ENCODE measurements at regions not wholly inside any gene's neighbourhood (a gene's known extent, or its start where the extent isn't known, plus 50 kb on each side); places are given as distances from the start of the nearest gene placed in this dataset.
"Not testable (repeated sequence)": the region's sequence is repeated elsewhere in the genome, so short reads cannot be mapped to it uniquely, and the experiment has no call there.

DNA sequence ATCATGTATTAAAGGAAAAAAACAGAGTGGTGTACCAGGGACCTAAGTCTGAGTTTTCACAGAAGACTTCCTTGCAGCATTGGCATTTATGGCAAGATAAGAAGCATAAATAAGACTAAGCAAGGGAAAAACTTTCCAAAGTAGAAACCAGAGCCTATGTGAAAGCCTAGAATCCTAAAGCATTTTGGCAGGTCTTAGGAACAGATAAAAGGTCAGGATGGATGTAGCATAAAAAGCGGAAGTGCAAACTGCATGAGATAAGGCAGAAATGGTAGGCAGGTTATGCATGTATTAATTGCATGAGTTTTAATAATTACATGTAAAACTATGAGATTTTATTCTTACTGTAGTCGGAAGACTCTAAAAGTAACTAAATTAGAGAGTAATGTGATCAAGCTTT lies 596.5 kb downstream of the SUCLG1 start:
- DNase-seq, result no peak

GRCh38 chr2:83860320-83860719 lies 598.8 kb downstream of the SUCLG1 start:
- DNase-seq, result no peak

- DNase-seq, result no peak
Observed at GRCh38 chr2:83859553-83859952, 599.5 kb downstream of the SUCLG1 start.

GRCh38 chr2:83851066-83851465 lies 608.0 kb downstream of the SUCLG1 start:
- DNase-seq, result no peak

DNA sequence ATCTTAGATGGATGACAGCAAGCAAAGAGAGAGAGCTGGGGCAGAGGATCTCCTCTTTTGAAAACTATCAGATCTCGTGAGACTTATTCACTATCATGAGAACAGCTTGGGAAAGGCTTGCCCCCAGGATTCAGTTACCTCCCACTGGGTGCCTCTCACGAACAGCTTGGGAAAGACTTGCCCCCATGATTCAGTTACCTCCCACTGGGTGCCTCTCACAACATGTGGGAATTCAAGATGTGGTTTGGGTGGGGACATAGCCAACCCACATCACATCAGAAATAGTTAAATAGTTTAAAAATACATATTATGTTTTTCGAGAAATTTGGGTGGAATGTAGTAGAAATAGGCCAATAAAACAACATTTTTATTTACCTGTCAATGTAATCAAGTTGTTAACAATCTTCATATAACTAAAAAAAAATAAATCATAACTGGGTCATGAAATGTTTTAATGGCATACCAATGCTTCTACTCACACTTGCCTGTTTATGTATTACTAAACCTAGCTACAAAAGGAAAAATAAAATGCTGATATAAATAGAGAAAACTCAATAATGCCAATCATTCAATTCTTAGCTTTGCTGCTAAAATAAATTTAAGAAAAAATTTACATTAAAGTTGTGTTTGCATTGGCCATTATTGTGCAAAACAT lies 608.9 kb downstream of the SUCLG1 start:
- no peak for DNase-seq

- DNase-seq, result no peak
Observed at GRCh38 chr2:83844490-83844889, 614.6 kb downstream of the SUCLG1 start.

DNA sequence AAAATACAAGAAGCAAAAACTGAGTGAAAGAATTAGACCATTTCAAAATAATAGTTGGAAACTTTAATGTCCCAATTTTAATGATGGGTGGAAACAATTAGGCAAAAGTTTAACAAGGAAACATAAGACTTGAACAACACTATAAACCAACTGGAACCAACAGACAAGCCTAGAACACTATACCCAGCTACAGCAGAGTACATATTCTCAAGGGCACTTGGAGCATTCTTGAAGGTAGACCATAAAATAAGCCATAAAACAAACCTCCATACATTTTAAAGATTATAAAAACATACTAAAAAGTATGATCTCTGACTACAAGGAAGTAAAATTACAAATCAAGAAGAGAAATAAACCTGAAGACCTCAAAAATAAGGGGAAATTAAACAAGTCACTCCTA lies 616.7 kb downstream of the SUCLG1 start:
- no peak for DNase-seq

GRCh38 chr2:83837823-83838222 lies 621.3 kb downstream of the SUCLG1 start:
- DNase-seq, result no peak

GRCh38 chr2:83827618-83828017 lies 631.5 kb downstream of the SUCLG1 start:
- no peak for DNase-seq

GRCh38 chr2:83826577-83826976 lies 632.5 kb downstream of the SUCLG1 start:
- peak; percentile 96 for DNase-seq

DNA sequence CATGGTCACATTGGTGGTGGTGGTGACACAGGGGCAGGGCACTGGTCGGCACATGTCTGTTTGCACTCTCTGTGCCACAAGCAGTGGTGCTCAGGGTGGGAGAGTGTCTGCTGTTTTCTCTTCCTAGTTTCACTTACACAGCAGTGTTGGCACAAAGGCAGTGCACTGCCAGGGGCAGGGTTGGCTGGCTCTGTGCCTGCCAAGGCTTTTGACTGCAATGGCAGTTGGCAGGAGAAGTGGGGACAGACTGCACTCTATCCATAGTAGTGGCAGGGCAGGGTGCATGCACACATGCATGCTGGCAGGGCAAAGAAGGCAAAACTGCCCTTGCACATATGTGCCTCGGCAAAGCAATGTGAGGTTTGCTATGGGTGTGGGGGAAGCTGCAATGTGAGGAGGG lies 635.9 kb downstream of the SUCLG1 start:
- DNase-seq, result peak; percentile 91

- no peak for DNase-seq
Observed at GRCh38 chr2:83817511-83817910, 641.6 kb downstream of the SUCLG1 start.

- DNase-seq, result no peak
Observed at GRCh38 chr2:83808878-83809277, 650.2 kb downstream of the SUCLG1 start.

DNA sequence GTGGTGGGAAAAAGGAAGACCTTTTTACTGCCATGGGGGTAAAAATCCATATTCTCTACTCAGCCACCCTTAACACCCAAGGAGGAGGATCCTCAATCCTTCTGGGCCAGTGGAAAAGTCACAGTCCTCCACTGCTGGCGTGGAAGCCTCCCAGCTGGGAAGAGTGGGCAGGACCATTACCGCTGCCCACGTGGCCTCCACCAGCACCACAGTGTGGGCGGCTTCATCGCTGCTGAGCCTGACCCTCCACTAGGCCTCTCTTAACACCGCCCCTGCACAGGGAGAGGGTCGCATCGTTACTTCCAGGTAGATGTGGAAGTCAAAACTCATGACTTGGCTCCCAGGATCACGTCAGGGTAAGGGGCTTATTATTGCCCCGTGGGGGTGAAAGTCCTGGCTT lies 656.5 kb downstream of the SUCLG1 start:
- no peak for DNase-seq

GRCh38 chr2:83795777-83796176 lies 663.3 kb downstream of the SUCLG1 start:
- no peak for DNase-seq

DNA sequence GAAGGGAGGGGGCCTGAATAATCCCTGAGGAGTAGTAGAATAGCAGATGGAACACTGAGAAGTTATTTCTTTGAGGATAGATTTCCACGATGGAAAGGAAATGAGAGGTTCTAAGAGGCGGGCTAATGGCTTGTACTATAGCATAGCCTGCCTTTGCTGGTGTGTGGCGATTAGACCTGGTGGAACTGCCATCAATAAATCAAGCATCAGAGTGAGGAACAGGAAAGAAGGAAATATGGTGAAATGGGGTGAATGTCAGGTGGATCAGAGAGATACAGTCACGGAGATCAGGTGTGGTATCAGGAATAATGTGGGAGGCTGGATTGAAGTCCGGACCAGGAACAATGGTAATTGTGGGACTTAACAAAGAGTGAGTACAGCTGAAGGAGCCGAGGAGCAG lies 668.6 kb downstream of the SUCLG1 start:
- DNase-seq, result not testable (repeated sequence)

GRCh38 chr2:83789674-83790073 lies 669.4 kb downstream of the SUCLG1 start:
- not testable (repeated sequence) for DNase-seq

DNA sequence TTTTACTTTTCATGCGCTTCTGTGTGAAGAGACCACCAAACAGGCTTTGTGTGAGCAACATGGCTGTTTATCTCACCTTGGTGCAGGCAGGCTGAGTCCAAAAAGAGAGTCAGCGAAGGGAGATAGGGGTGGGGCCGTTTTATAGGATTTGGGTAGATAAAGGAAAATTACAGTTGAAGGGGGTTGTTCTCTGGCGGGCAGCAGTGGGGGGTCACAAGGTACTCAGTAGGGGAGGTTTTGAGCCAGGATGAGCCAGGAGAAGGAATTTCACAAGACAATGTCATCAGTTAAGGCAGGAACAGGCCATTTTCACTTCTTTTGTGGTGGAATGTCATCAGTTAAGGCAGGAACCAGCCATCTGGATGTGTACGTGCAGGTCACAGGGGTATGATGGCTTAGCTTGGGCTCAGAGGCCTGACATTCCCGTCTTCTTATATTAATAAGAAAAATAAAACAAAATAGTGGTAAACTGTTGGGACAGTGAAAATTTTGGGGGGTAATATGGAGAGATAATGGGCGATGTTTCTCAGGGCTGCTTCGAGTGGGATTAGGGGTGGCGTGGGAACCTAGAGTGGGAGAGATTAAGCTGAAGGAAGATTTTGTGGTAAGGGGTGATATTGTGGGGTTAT lies 670.0 kb downstream of the SUCLG1 start:
- not testable (repeated sequence) for DNase-seq

DNA sequence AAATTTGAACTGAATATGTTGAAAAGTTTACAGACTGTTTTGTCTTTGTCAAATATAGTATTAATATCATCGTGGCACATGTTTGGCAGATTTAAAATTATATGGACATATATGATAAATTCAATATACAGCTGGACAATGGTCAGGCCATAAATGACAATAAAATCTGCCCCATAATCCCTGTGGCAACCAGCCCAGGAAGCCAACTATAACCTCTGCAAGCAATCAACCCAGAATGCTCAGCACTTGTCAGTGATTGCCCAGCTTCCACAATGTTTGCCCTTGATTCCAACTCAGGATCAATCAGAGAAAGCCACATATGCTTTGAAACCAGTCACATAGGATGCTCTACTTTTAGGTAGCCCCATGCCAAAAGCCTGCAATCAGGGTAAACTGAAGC lies 671.9 kb downstream of the SUCLG1 start:
- no peak for DNase-seq

DNA sequence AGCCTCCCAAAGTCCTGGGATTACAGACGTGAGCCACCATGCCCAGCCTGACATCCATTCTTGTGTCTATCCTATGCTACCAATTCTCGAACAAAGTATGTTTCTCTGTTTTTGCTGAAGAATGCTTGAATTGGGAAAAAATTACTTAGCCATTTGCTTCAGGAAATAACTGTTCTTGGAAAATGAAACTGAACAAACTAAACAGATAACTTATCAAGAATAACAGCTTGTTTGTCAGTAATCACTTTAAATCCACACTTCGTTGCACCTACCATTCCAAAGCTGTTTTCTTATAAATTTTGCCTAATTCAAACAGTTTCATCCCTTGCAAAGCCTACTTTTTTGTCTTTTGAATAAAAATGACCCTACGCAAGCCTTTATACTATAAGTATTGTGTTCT lies 672.9 kb downstream of the SUCLG1 start:
- no peak for DNase-seq

- no peak for DNase-seq
Observed at GRCh38 chr2:83784947-83785346, 674.1 kb downstream of the SUCLG1 start.

DNA sequence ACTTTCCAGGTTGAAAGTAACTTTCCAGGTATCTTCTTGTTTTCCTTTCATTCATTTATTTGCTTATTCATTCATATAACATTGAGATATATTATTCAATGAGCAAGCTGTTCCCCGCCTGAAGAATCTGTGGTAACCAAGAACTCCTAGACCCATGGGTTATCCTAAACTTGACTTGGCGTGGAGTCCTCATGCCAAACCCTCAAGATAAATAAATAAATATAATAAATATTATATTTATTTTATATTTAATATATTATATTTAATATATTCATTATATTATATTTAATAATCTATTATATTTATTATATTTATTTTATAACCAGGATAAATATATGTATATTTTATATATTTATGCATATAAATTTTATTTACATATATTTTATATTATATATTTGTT lies 674.8 kb downstream of the SUCLG1 start:
- no peak for DNase-seq

DNA sequence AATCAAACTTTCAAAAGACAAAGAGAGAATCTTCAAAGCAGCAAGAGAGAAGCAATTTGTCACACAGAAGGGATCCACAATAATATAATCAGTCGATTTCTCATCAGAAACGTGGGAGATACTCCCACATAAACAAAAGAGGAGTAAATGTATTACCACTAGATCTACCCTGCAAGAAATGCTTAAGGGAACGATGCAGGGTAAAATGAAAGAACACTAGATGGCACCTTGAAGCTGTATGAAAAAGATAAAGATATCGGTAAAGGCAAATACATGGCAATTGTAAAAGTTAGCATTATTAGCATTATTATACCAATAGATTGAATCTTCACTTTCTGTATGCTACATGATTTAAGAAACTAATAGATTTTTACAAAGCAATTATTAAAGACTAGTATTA lies 677.0 kb downstream of the SUCLG1 start:
- peak; percentile 22 for DNase-seq

DNA sequence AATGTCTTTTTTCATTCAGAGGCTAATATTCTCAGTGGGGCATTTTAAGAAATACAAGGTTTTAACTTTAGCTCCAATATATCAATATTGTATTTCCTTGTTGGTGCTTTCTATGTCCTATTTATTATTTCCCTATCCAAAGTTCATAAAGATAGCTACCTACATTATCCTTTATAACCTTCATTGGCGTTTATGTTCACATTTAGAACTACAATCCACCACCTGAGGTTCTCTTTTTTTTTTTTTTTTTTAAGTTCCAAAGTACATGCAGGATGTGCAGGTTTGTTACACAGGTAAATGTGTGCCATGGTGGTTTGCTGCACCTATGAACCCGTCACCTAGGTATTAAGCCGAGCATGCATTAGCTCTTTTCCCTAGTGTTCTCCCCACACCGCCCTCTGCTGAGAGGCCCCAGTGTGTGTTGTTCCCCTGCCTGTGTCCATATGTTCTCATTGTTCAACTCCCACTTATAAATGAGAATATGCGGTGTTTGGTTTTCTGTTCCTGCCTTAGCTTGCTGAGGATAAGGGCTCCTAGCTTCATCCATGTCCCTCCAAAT lies 694.6 kb downstream of the SUCLG1 start:
- DNase-seq, result no peak

- DNase-seq, result no peak
Observed at GRCh38 chr2:83757329-83757728, 701.8 kb downstream of the SUCLG1 start.

All from NCI-H1694 (cell line).